Activated T-helper 1 cell treated with anti-CD3 and anti-CD28 coated beads, Interleukin-12 subunit alpha, Interleukin-12 subunit beta, Interleukin-2, Interleukin-4 antibody, amounts not matched to agents 30 ng/mL and 10 ng/mL and 1 ng/mL, durations not matched to agents 14 hours and 24 hours and 36 hours (primary cell): ENCODE measurements at regions not wholly inside any gene's neighbourhood (a gene's known extent, or its start where the extent isn't known, plus 50 kb on each side); places are given as distances from the start of the nearest gene placed in this dataset.
"Not testable (repeated sequence)": the region's sequence is repeated elsewhere in the genome, so short reads cannot be mapped to it uniquely, and the experiment has no call there.

Experiments used
- DNase-seq: peaks from one replicate; pipeline ENCODE4 v3.0.0; 2021; ENCODE audit warnings: low spot score
- H3K27ac Mint-ChIP-seq: one replicate; pipeline ENCODE4 v1.8.0; 2021; ENCODE audit warnings: mild to moderate bottlenecking, mixed read lengths
- H3K27me3 Mint-ChIP-seq: one replicate; pipeline ENCODE4 v1.8.0; 2022; ENCODE audit warnings: mild to moderate bottlenecking, moderate library complexity, mixed read lengths; ENCODE audit not compliant: insufficient read depth
- H3K36me3 Mint-ChIP-seq: one replicate; pipeline ENCODE4 v1.8.0; 2021; ENCODE audit warnings: low read depth, mixed read lengths
- H3K4me1 Mint-ChIP-seq: one replicate; pipeline ENCODE4 v1.8.0; 2021; ENCODE audit warnings: low read depth, mixed read lengths
- H3K4me3 Mint-ChIP-seq: one replicate; pipeline ENCODE4 v1.8.0; 2021; ENCODE audit warnings: mild to moderate bottlenecking, moderate library complexity, mixed read lengths
- H3K9me3 Mint-ChIP-seq: one replicate; pipeline ENCODE4 v1.8.0; 2021; ENCODE audit warnings: mixed read lengths
- intact Hi-C: fragments of 100-400 bp; cut with micrococcal nuclease; formaldehyde crosslinking; loops from one replicate; pipeline ENCODE4 v1.15.1; 2024

- no peak overlapping the region for H3K4me3 Mint-ChIP-seq
- DNase-seq = no peak
- no peaks in the 10 kb centered on the region for H3K36me3 Mint-ChIP-seq
- intact Hi-C loops = no loop called here
- no peaks in the 10 kb centered on the region for H3K27me3 Mint-ChIP-seq
- H3K27ac Mint-ChIP-seq = no peak overlapping the region
- H3K4me1 Mint-ChIP-seq = no peaks in the 10 kb centered on the region
- H3K9me3 Mint-ChIP-seq = peaks cover 10% of the 10 kb centered on the region
These were observed 265.1 kb downstream of the EIPR1 start for GRCh38 chr2:3112553-3112952.

DNA sequence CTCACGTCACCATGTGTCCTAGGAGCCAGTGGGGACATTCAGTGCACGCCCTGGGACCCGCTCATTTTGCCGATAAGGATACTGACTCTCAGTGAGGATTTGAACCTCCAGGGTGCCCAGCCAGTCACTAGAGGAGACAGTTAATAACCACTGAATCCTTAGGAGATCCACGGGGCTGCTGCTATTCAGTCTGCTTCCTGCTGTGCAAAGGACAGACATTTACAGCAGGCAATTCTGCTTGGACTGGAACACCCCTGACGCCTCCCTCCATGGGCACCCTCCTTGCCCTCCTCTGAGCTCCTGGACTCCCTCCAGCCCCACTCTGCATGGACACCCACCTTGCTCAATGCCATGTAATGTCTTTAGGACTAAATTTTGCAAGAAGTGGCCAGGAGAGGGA lies 265.5 kb downstream of the EIPR1 start:
- H3K36me3 Mint-ChIP-seq = no peaks in the 10 kb centered on the region
- no peaks in the 10 kb centered on the region for H3K27me3 Mint-ChIP-seq
- intact Hi-C loops = no loop called here
- H3K4me1 Mint-ChIP-seq = no peaks in the 10 kb centered on the region
- no peak overlapping the region for H3K27ac Mint-ChIP-seq
- peaks cover 10% of the 10 kb centered on the region for H3K9me3 Mint-ChIP-seq
- H3K4me3 Mint-ChIP-seq = no peak overlapping the region
- no peak for DNase-seq

DNA sequence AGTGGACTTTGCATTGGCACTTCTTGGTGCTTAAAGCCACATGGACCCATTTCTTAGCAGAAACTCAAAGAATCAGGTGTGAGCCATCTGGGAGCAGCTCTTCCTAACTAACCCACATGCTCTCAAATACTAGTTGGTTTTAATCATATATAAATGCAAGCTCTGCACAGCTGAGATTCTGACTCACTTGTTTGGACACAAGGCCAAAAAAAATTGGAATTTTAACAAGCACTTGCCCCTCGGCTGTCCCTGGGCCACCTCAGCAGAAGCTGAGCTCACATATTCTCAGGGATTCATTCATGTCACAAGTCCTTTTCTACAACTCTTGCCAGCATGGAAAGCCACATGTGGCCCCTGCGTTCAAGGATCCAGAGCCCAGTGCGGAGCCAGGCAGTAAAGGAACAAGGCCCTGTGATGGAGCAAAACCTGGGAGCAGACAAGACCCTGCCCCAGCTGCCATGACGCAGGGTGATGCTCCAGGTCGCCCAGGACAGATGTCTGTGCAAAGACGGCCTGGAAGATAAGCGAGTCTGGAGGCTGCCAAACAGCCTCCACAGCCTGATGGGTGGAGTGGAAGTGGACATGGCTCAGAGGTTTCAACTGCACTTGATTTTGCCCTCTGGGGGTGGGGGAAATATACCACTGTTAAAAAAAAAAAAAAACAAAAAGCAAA lies 266.5 kb downstream of the EIPR1 start:
- Mint-ChIP-seq H3K4me1 (no peaks in the 10 kb centered on the region), H3K27me3 (no peaks in the 10 kb centered on the region), H3K36me3 (no peaks in the 10 kb centered on the region), H3K27ac (no peak overlapping the region), H3K4me3 (no peak overlapping the region), H3K9me3 (peaks cover 10% of the 10 kb centered on the region)
- intact Hi-C loops = no loop called here
- no peak for DNase-seq

GRCh38 chr2:3110555-3110954 lies 267.1 kb downstream of the EIPR1 start:
- DNase-seq = no peak
- no peak overlapping the region for H3K27ac Mint-ChIP-seq
- H3K27me3 Mint-ChIP-seq = no peaks in the 10 kb centered on the region
- no peaks in the 10 kb centered on the region for H3K4me1 Mint-ChIP-seq
- H3K9me3 Mint-ChIP-seq = peaks cover 10% of the 10 kb centered on the region
- H3K36me3 Mint-ChIP-seq = no peaks in the 10 kb centered on the region
- H3K4me3 Mint-ChIP-seq = no peak overlapping the region
- intact Hi-C loops = no loop called here

GRCh38 chr2:3108710-3109702 lies 268.6 kb downstream of the EIPR1 start:
- Mint-ChIP-seq H3K27ac (no peak overlapping the region), H3K27me3 (peaks cover 4% of the 10 kb centered on the region), H3K4me1 (no peaks in the 10 kb centered on the region), H3K9me3 (peaks cover 10% of the 10 kb centered on the region), H3K36me3 (no peaks in the 10 kb centered on the region), H3K4me3 (no peak overlapping the region)
- no peak for DNase-seq
- intact Hi-C loops = no loop called here

DNA sequence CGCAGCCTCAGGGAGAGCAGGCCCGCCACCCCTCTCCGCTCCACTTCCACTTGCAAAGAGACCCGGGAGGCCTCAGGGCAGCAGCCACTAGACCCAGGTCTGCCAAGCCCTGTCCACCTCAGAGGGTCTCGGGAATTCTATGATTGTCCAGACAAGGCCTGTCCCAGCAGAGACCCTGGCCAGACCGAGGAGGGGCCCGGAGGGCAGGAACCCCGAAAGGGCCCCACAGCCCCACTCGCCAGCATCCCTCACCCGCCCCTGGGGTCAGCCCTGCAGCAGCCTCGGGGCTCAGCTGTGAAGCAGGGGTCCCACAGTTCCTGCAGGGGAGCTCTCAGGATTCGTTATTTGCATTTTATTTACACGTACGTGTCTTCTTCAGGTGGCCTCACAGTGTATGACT lies 269.5 kb downstream of the EIPR1 start:
- intact Hi-C loops = no loop called here
- H3K9me3 Mint-ChIP-seq = peaks cover 10% of the 10 kb centered on the region
- H3K27ac Mint-ChIP-seq = no peak overlapping the region
- DNase-seq = no peak
- H3K4me1 Mint-ChIP-seq = no peaks in the 10 kb centered on the region
- no peak overlapping the region for H3K4me3 Mint-ChIP-seq
- H3K36me3 Mint-ChIP-seq = no peaks in the 10 kb centered on the region
- peaks cover 11% of the 10 kb centered on the region for H3K27me3 Mint-ChIP-seq

DNA sequence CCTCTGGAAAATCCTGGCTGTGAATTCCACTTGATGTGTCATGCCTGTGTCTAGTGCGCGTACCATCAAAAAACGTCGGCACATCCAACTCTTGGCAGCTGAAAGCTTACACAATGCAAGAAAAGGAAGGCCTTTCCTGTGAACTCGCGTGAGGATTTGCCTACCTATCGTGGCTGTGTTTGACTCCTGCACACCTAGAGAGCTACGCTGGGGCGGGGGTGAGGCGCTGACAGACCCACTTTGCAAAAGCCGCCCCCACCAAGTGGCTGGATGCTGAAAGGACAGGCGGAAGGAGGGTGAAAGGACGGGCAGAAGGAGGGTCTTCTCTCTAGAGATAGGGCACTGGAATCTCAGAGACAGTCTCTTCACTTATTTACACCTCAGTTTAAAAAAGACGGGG lies 270.1 kb downstream of the EIPR1 start:
- no peaks in the 10 kb centered on the region for H3K4me1 Mint-ChIP-seq

GRCh38 chr2:3105814-3106569 lies 271.6 kb downstream of the EIPR1 start:
- Mint-ChIP-seq H3K9me3 (peaks cover 10% of the 10 kb centered on the region), H3K27me3 (peaks cover 17% of the 10 kb centered on the region), H3K27ac (no peak overlapping the region), H3K4me3 (no peak overlapping the region), H3K4me1 (no peaks in the 10 kb centered on the region), H3K36me3 (no peaks in the 10 kb centered on the region)
- DNase-seq = no peak
- intact Hi-C loops = no loop called here

More for the DNA sequence above, 270.1 kb downstream of the EIPR1 start:
- Mint-ChIP-seq H3K27ac (no peak overlapping the region), H3K27me3 (peaks cover 13% of the 10 kb centered on the region), H3K9me3 (peaks cover 10% of the 10 kb centered on the region), H3K36me3 (no peaks in the 10 kb centered on the region), H3K4me3 (no peak overlapping the region)
- intact Hi-C loops = no loop called here
- no peak for DNase-seq

GRCh38 chr2:3104958-3105813 lies 272.4 kb downstream of the EIPR1 start:
- DNase-seq, H3K4me1 Mint-ChIP-seq, intact Hi-C loops, H3K27ac Mint-ChIP-seq, H3K4me3 Mint-ChIP-seq, H3K36me3 Mint-ChIP-seq, H3K9me3 Mint-ChIP-seq: not testable (repeated sequence)
- peaks cover 17% of the 10 kb centered on the region for H3K27me3 Mint-ChIP-seq

GRCh38 chr2:3104261-3104660 lies 273.4 kb downstream of the EIPR1 start:
- no peak overlapping the region for H3K4me3 Mint-ChIP-seq
- H3K9me3 Mint-ChIP-seq = no peaks in the 10 kb centered on the region
- no peaks in the 10 kb centered on the region for H3K4me1 Mint-ChIP-seq
- no peak overlapping the region for H3K27ac Mint-ChIP-seq
- intact Hi-C loops = no loop called here
- no peaks in the 10 kb centered on the region for H3K36me3 Mint-ChIP-seq
- H3K27me3 Mint-ChIP-seq = peaks cover 17% of the 10 kb centered on the region
- DNase-seq = no peak

GRCh38 chr2:3102922-3103569 lies 274.6 kb downstream of the EIPR1 start:
- intact Hi-C loops = no loop called here
- Mint-ChIP-seq H3K27ac (no peak overlapping the region), H3K4me1 (no peaks in the 10 kb centered on the region), H3K4me3 (no peak overlapping the region), H3K36me3 (no peaks in the 10 kb centered on the region), H3K9me3 (no peaks in the 10 kb centered on the region), H3K27me3 (peaks cover 17% of the 10 kb centered on the region)
- DNase-seq = no peak
